ENCODE measurements at regions not wholly inside any gene's neighbourhood (a gene's known extent, or its start where the extent isn't known, plus 50 kb on each side); places are given as distances from the start of the nearest gene placed in this dataset.

GRCh38 chr13:106688940-106689339, 121.0 kb upstream of the ARGLU1 start:
- Histone ChIP-seq H3K9me3 (peaks cover 0 to 3% (median 0%) of the 10 kb centered on the region in 12 donors), H3K4me1 (peaks cover 0 to 28% (median 0%) of the 10 kb centered on the region in 12 donors), H3K27ac (no peak overlapping the region), H3K27me3 (no peaks in the 10 kb centered on the region), H3K4me3 (no peak overlapping the region), H3K36me3 (no peaks in the 10 kb centered on the region)
- 84 to 93% (median 87%) methylated on average over 1 of the region's 1 CpG for WGBS, 4 donors
- no peak for DNase-seq
- ATAC-seq, result no peak
- intact Hi-C loops (cut with DNase I), result loop anchor here in 4 of 10 donors (5.0 to 10.0 kb wide), 3 partner anchors 226 to 436 kb away; no protein-coding TSS in a partner anchor
- TF ChIP-seq POLR2A (IDR thresholded peaks at IDR 0.05), result no peak
- TF ChIP-seq, protein P1, sequence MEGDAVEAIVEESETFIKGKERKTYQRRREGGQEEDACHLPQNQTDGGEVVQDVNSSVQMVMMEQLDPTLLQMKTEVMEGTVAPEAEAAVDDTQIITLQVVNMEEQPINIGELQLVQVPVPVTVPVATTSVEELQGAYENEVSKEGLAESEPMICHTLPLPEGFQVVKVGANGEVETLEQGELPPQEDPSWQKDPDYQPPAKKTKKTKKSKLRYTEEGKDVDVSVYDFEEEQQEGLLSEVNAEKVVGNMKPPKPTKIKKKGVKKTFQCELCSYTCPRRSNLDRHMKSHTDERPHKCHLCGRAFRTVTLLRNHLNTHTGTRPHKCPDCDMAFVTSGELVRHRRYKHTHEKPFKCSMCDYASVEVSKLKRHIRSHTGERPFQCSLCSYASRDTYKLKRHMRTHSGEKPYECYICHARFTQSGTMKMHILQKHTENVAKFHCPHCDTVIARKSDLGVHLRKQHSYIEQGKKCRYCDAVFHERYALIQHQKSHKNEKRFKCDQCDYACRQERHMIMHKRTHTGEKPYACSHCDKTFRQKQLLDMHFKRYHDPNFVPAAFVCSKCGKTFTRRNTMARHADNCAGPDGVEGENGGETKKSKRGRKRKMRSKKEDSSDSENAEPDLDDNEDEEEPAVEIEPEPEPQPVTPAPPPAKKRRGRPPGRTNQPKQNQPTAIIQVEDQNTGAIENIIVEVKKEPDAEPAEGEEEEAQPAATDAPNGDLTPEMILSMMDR (IDR thresholded peaks at IDR 0.05), result no peak

GRCh38 chr13:106686163-106686562, 118.2 kb upstream of the ARGLU1 start:
- 62 to 72% (median 69%) methylated on average over 3 of the region's 3 CpGs for WGBS, 4 donors
- Histone ChIP-seq H3K36me3 (no peaks in the 10 kb centered on the region), H3K27me3 (no peaks in the 10 kb centered on the region), H3K4me3 (no peak overlapping the region), H3K4me1 (peaks cover 0 to 30% (median 7%) of the 10 kb centered on the region in 12 donors), H3K27ac (peak overlapping the region in 1 of 12 donors; percentile 31), H3K9me3 (peaks cover 0 to 3% (median 0%) of the 10 kb centered on the region in 12 donors)
- DNase-seq, result no peak
- no peak for TF ChIP-seq POLR2A (IDR thresholded peaks at IDR 0.05)
- TF ChIP-seq, protein P1 (IDR thresholded peaks at IDR 0.05), result no peak
- intact Hi-C loops (cut with DNase I), result loop anchor here in 4 of 10 donors (5.0 to 10.0 kb wide), 3 partner anchors 229 to 439 kb away; no protein-coding TSS in a partner anchor
- ATAC-seq, result no peak

- Histone ChIP-seq H3K27me3 (no peaks in the 10 kb centered on the region), H3K36me3 (no peaks in the 10 kb centered on the region), H3K4me3 (no peak overlapping the region), H3K9me3 (peaks cover 0 to under 1% (median 0%) of the 10 kb centered on the region in 12 donors), H3K27ac (no peak overlapping the region), H3K4me1 (peaks cover 0 to 34% (median 11%) of the 10 kb centered on the region in 12 donors)
- intact Hi-C loops (cut with DNase I), result loop anchor here in 4 of 10 donors (5.0 to 10.0 kb wide), 3 partner anchors 230 to 440 kb away; no protein-coding TSS in a partner anchor
- 85 to 88% (median 87%) methylated on average over 6 of the region's 6 CpGs for WGBS, 4 donors
- ATAC-seq, result no peak
- no peak for DNase-seq
- TF ChIP-seq, protein P1 (IDR thresholded peaks at IDR 0.05), result no peak
- TF ChIP-seq POLR2A (IDR thresholded peaks at IDR 0.05), result no peak
Observed at GRCh38 chr13:106685143-106685542, 117.2 kb upstream of the ARGLU1 start.

GRCh38 chr13:106683918-106684317, 116.0 kb upstream of the ARGLU1 start:
- Histone ChIP-seq H3K27me3 (no peaks in the 10 kb centered on the region), H3K27ac (no peak overlapping the region), H3K4me1 (peaks cover 0 to 35% (median 11%) of the 10 kb centered on the region in 12 donors), H3K4me3 (no peak overlapping the region), H3K9me3 (no peaks in the 10 kb centered on the region), H3K36me3 (no peaks in the 10 kb centered on the region)
- intact Hi-C loops (cut with DNase I), result loop anchor here in 5 of 10 donors (5.0 to 10.0 kb wide), 3 partner anchors 231 to 441 kb away; no protein-coding TSS in a partner anchor
- ATAC-seq (no peak), DNase-seq (no peak)
- no peak for TF ChIP-seq POLR2A (IDR thresholded peaks at IDR 0.05)
- TF ChIP-seq, protein P1 (IDR thresholded peaks at IDR 0.05), result no peak
- 91 to 99% (median 93%) methylated on average over 3 of the region's 3 CpGs for WGBS, 4 donors
